ENCODE measurements at regions not wholly inside any gene's neighbourhood (a gene's known extent, or its start where the extent isn't known, plus 50 kb on each side); places are given as distances from the start of the nearest gene placed in this dataset.

- no peaks in the 10 kb centered on the region for H3K27me3 ChIP-seq (ENCODE audit: control insufficient read depth in 2 of 2, insufficient read depth in 2 of 2, low read length in 2 of 2)
- no peaks in the 10 kb centered on the region for H4K20me1 ChIP-seq (replicated peaks; ENCODE audit: control insufficient read depth, extremely low read depth, insufficient read depth, low read length)
- TF ChIP-seq MAX (IDR thresholded peaks at IDR 0.05; ENCODE audit: insufficient read depth, insufficient read length) (no peak), CTCF (IDR thresholded peaks at IDR 0.05; ENCODE audit: extremely low read depth in 1 of 2, insufficient read depth in 1 of 2, low read depth in 1 of 2, low read length in 2 of 2) (no peak), POLR2AphosphoS5 (IDR thresholded peaks at IDR 0.05; ENCODE audit: insufficient read depth, low read depth, low read length) (no peak), EZH2 (IDR thresholded peaks at IDR 0.05; ENCODE audit: borderline replicate concordance, low read depth, low read length, severe bottlenecking) (no peak), MYC (IDR thresholded peaks at IDR 0.05; ENCODE audit: low read depth, low read length) (no peak), GATA2 (IDR thresholded peaks at IDR 0.05; ENCODE audit: insufficient read depth, insufficient read length, low read depth, low read length) (no peak), POLR2A (IDR thresholded peaks at IDR 0.05; ENCODE audit: low read depth, low read length) (no peak), JUN (IDR thresholded peaks at IDR 0.05; ENCODE audit: borderline replicate concordance, insufficient read depth, insufficient read length, low read depth) (no peak), FOS (IDR thresholded peaks at IDR 0.05; ENCODE audit: borderline replicate concordance, insufficient read depth, low read length) (no peak)
- no peak overlapping the region for H3K4me3 ChIP-seq (replicated peaks in 1 of 3; ENCODE audit: insufficient read depth in 1 of 3, low read depth in 1 of 3, low read length in 3 of 3)
- no TSS peak for BruUV-seq (replicated peaks)
- no peak overlapping the region for H3K27ac ChIP-seq (ENCODE audit: insufficient read depth, low read depth, low read length)
- no peak overlapping the region for H3K9ac ChIP-seq (replicated peaks; ENCODE audit: extremely low read depth, insufficient read depth, low read length)
- no peaks in the 10 kb centered on the region for H3K36me3 ChIP-seq (ENCODE audit: control insufficient read depth in 2 of 2, extremely low read depth in 1 of 2, insufficient read depth in 2 of 2, low read length in 2 of 2)
- FAIRE-seq (no peak), DNase-seq (ENCODE audit: low read depth, low spot score) (no peak)
- POLR2A ChIA-PET: no interaction called here
- no peak overlapping the region for H2AFZ ChIP-seq (ENCODE audit: low read depth, low read length)
- H3K79me2 ChIP-seq (ENCODE audit: control insufficient read depth, insufficient read depth, low read length): no peaks in the 10 kb centered on the region
- H3K4me2 ChIP-seq (ENCODE audit: insufficient read depth, low read length): no peak overlapping the region
- intact Hi-C loops (cut with micrococcal nuclease): no loop called here
- dilution Hi-C loops (cut with MboI; ENCODE audit: extremely low pct_ligation_motif_present, low sequenced_read_pairs): no loop called here
- no peaks in the 10 kb centered on the region for H3K4me1 ChIP-seq (ENCODE audit: control insufficient read depth, extremely low read depth, insufficient read depth, low read length)
- H3K9me3 ChIP-seq (replicated peaks; ENCODE audit: control insufficient read depth, insufficient read depth, low read length): no peaks in the 10 kb centered on the region
- H3K9me1 ChIP-seq (replicated peaks; ENCODE audit: control insufficient read depth, extremely low read depth, insufficient read depth, low read length): no peaks in the 10 kb centered on the region
- CTCF ChIA-PET: no interaction called here
Observed at GRCh38 chr3:72011485-72011884, 226.5 kb upstream of the PROK2 start.

All from endothelial cell of umbilical vein (primary cell).